ENCODE measurements at regions not wholly inside any gene's neighbourhood (a gene's known extent, or its start where the extent isn't known, plus 50 kb on each side); places are given as distances from the start of the nearest gene placed in this dataset.

GRCh38 chr10:46231087-46231486 is 55.7 kb upstream of the ANTXRL start:
- TF ChIP-seq POLR2AphosphoS5 (IDR thresholded peaks at IDR 0.05; ENCODE audit: low read depth, low read length) = no peak
- no peak for TF ChIP-seq POLR2A (IDR thresholded peaks at IDR 0.05; ENCODE audit: low read depth, low read length)
- TF ChIP-seq TAF1 (IDR thresholded peaks at IDR 0.05; ENCODE audit: low read depth, low read length) = no peak
- no peak for TF ChIP-seq POU2F2 (IDR thresholded peaks at IDR 0.05; ENCODE audit: low read depth, low read length)
- no peak for TF ChIP-seq SPI1 (IDR thresholded peaks at IDR 0.05; ENCODE audit: low read depth, low read length)

Data from GM12891 (cell line).